Daoy (cell line): ENCODE measurements at regions not wholly inside any gene's neighbourhood (a gene's known extent, or its start where the extent isn't known, plus 50 kb on each side); places are given as distances from the start of the nearest gene placed in this dataset.

ENCODE experiments used
- DNase-seq: peaks from one replicate; pipeline ENCODE4 v3.0.0-alpha.2; 2015; ENCODE audit warnings: low read depth

DNA sequence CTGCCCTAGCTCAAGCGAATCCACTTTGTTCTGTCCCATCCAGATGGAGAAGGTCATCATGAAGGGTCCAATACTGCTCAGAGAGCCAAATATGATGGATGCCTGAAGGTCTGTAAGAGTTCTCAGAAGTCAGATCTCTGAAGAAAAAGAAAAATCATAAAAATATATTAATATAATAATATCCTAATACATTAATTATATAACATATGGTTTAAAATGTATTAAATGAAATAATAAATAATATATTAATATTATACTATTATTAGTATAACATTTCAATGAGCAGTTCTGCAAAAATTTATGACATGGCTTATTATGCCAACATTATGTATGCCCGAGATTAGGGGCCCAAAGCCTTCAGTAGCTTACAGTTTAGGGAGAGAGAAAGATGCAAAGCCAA is 78.2 kb upstream of the GPR12 start:
- no peak for DNase-seq

DNA sequence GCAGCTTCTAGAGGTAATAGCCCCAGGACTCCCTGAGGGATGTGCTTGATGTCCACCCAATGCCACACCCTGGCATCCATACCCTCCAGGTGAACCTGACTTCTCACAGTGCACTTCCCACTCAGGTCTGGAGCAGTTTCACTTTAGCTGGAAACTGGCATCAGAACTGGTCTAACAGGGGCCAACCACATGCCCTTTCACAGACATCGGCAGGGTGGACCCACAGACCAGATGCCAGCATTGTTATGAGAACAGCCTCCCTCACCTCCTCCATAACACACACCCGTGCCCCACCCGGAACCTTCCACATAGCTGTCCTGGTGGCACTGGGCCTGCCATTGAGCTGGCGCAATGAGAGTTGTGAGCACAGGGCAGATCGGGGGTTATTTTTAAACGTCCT is 77.4 kb upstream of the GPR12 start:
- no peak for DNase-seq

DNA sequence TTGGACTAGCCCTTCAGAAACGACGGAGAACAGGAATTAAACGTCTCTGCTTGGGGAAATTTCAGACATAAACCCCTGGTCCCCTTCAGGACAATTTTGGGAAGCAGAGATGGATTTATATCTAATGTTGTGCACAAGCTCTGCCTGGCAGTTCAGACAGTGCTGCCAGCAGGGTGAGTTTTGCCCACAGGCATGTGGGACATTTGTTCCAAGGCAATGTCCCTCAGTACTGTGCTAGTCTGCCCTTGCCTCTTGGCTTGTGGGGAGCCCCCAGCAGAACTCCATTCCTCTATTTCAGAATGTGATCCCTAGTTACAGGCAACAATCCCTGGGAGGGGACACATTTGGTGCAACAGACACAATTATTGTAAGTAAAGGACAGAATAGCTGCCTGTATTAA is 76.5 kb upstream of the GPR12 start:
- no peak for DNase-seq

DNA sequence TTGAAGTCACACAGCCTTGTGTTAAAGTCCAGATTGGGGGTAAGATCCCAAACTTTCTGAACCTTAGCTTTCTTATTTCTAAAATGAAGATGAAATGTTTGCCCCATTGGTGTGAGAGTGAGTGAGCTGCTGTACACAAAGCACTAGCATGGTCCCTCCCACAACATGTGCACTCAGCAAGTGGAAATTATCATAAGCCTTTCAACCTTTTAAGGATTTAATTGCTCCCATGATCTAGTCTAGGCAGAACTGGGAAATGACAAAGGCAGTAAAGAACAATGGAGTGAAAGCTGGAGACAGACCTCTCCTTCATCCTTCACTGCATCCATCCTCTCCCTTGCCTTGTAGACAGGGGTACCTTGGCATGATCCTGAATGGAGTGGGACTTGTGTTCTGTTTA is 76.0 kb upstream of the GPR12 start:
- DNase-seq = no peak

DNA sequence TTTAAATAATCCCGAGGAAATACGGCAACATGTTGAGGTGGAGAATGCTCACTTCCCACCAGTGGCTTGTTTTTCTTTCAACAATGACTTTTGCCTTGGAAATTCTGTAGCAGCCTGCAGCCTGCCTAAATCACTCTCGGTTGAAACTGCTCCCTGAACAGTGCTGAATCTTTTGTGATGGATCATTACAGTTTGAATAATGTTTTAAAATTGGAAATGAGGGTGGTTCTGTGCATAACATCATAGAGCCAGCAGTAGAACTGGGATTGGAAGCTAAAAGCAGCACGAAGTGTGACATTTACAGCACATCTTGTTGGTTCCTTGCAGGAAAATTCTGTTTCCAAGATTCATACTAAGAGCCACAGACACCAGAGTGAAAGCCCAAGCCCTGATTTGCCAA is 74.1 kb upstream of the GPR12 start:
- DNase-seq = no peak

DNA sequence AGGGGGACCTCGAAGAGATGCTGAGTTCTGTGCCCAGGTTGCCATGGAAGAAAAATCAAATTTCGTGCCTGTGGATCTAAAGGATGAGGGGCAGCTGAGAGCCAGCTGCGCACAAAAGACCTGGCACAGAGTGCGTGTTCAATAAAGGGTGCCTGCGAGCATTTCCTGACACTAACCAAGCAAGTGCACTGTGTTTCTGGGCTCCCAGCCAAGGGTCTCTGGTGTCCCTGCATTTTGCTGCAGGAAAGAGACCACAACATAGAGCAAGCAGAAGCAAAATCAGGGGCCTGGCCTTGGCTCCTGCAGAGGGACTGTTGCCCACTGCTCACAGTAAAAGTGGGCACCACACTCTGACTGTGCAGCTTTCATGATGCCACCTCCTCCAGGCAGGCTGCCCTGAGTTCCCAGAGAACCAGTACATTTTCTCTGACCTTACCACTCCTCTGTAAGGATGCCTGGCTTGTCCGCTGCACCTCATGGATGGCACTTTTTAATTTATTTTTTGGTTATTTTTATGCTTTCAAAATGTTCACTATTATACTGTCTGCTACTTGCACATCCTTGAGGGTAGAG is 70.8 kb upstream of the GPR12 start:
- DNase-seq = no peak

DNA sequence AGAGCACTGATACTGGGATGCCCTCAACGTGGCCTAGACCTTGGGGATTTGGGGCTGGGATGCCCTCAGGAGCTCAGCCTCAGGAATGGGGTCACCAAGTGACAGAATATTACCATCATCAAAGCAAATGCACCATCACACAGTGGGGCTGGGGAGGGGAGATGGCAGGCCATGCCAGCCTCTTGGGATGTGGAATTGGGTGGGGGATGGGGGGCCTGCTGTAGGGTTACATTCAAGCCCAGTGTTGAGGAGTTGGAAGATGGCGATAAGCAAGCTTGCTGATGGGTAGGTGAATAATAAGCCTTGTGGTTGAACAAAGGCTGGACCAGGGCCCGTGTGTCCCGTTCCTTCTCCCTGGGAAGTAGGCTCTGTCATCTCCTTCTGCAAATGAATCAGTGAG is 69.1 kb upstream of the GPR12 start:
- no peak for DNase-seq

DNA sequence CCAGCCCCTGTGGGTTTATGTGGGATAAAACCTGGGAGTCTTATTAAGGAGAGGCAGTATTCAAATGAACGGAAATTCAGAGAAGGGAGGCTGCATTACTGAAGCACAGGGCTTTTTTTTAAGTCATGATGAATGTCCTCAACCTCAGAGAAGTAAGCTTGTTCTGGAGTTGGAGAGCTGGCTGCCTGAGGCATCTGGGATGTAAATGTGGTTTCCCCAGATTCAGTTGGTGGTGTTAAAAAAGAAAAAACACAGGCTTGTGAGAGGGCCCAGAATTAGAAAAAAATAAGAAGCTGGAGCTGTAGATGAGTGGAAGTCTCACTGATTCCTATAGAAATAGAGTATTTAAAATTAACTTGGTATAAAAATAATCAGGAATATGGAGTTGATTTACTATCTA is 64.0 kb upstream of the GPR12 start:
- DNase-seq = no peak

DNA sequence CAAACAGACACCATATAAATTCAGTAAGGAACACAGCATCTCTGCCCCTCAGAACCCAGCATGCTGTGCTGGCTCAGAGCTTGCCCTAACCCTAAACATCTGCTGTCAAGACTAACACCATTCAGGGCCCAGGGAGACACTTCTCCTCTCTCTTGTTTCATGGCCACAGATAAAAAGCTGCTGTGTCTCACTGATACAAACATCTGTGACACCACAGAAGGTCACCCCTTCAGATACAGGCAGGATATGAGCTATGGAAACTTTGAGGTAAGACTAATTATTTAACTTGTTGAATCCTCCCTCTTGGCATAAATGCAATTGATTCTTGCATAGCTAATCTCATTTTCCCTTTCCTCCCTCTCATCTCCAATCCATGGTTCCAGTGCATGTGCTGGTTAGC is 61.6 kb upstream of the GPR12 start:
- DNase-seq = no peak

DNA sequence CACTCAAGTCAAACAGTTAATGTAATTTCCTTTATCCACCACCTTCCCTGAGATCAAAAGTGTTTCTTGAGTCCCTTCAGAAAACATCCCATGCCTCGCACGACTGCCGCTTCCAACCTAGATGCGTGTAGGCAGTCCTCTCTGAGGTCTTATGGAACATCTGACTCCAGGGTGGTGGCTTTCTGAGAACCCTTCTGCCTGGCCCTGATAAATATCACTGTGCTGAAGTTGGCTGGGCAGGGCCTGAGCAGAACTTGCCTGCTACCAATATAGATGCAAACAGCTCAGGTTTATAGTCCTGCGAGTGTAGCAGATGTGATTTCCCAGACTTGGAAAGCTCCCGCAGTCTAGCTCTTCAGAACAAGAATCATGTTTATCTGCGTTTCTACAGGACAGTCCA is 61.1 kb upstream of the GPR12 start:
- DNase-seq = no peak

DNA sequence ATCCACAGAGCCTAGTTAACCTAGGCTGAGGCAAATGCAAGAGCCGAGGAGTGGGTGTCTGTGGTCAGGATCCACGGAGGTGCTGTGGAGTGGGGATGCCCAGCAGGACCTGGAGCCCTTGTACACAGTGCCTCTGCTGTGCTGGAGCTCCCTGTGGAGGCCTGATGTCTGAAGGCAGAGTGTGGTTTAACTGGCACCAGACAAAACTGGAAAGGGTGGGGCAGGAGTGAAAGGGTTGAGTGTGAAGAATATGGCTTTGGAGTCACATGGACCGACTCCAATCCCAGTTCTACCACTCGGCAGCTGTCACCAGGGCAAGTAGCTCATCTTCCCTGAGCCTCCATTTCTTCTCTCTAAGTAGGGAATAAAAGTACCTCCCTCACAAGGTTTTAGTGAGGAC is 60.3 kb upstream of the GPR12 start:
- DNase-seq = no peak

DNA sequence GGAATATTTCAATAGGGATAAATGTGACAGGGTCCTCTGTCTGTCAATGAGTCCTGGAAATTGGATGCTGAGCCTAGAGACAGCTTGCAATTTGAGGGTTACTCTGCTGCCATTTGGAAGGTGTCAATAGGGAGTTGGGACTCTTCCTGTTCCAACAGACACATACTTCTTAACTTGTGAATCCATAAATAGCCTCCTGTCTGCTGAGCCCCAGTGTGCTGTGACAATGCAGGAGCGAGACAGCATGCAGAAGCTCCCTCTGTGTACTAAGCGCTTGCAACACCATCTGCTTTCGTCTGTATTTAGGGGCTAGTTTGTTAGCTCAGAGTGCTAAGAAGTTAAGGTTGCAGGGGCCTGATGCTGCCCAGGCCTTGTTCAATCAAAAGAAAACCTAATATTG is 58.5 kb upstream of the GPR12 start:
- no peak for DNase-seq

DNA sequence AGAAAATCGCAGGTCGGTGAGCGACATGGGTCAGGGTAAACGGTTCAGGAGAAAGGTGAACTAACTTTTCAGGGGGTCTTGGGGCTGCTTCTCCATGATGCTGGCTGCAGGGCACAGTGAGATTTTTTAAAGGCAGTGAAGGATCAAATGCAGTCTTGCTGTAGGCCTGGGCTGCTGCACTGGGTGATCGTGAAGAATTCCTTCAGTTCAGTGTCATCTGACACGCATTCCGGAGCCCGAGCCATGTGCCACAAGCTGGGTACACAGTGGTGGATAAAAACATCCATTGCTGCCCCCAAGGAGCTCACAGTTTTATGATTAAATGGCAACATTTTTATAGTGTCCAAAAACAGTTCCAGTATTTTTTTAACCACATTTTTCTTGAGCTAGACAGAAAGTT is 56.3 kb upstream of the GPR12 start:
- DNase-seq = no peak

DNA sequence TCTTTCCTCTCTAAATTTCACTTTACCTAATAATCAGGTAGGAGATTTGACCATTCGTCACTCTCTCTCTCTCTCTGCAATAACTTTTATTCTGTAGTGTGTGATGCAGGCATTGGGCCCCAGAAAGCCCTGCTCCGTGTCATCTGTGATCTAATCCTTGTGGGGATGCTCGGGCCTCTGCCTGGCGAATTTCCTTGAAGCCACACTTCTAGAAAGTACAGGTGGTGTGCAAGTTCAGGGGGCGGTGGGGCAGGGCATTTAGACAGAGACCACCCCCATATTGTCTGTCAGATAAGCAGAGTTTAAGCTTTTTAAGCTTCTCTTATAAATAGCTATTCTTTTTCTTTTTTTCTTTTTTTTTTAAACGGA is 53.4 kb upstream of the GPR12 start:
- DNase-seq = no peak

DNA sequence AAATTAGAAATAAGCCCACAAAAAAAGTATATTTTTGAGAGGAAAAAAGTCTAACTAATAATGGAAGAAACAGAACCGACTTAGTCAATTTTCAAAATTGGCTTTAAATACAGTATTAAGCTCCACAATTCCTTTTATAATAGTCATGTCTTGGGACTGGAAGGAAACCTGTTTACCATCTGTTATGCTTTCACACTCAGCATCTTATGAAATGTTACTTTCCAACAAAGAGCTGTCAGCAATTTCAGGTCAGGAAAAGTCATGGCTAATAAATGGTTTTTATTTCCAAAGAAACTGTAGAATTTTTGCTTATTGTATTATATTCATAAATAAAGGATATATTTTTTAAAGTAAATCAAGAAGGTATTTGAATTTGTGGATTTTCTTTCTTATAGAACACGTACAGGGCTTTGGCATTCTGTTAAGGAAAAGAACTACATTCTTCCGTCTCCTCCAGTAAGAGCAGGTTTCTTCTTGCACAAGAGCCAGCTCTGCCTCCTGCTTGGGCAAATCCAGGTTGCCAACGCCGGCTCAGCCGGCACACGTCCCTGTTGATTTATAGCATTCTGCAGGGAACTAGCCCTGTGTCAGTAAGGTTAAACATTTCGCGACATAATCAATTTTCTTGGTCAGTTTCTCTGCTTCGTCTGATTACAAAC is 52.9 kb upstream of the GPR12 start:
- DNase-seq = no peak

DNA sequence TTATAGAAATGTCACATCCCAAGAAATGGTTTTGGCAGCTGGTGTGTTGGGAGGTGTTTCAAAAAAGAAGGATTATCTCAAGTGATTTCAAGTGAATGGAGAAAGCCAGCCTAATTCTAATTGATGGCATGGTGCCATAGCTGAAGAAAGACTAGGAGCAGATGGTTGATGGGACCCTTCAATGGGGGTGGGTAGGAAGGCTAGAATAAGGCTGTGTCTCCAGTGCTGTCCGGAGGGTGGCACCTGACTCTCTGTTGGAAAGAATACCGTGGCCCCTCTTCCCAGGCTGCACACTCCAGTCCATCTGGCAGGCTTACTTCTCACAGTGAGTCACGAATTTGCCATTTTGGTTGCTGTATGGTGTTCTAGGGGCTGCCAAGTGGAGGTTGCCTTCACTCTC is 51.0 kb upstream of the GPR12 start:
- DNase-seq = peak; percentile 21
